Activated CD4-positive, alpha-beta T cell treated with anti-CD3 and anti-CD28 coated beads, Interleukin-2, amount 10 ng/mL, durations not matched to agents 24 days and 14 days (primary cell): ENCODE measurements at regions not wholly inside any gene's neighbourhood (a gene's known extent, or its start where the extent isn't known, plus 50 kb on each side); places are given as distances from the start of the nearest gene placed in this dataset.

Experiments used
- DNase-seq: peaks from one replicate; pipeline ENCODE4 v3.0.0; 2022
- H3K27ac Mint-ChIP-seq: one replicate; pipeline ENCODE4 v1.8.0; 2022; ENCODE audit warnings: mild to moderate bottlenecking, mixed read lengths
- H3K27me3 Mint-ChIP-seq: one replicate; pipeline ENCODE4 v1.8.0; 2022; ENCODE audit warnings: mixed read lengths
- H3K36me3 Mint-ChIP-seq: one replicate; pipeline ENCODE4 v1.8.0; 2022; ENCODE audit warnings: low read depth, mild to moderate bottlenecking, mixed read lengths
- H3K4me1 Mint-ChIP-seq: one replicate; pipeline ENCODE4 v1.8.0; 2021; ENCODE audit warnings: mixed read lengths
- H3K4me3 Mint-ChIP-seq: one replicate; pipeline ENCODE4 v1.8.0; 2022; ENCODE audit warnings: mild to moderate bottlenecking, moderate library complexity, mixed read lengths
- H3K9me3 Mint-ChIP-seq: one replicate; pipeline ENCODE4 v1.8.0; 2021; ENCODE audit warnings: mixed read lengths
- intact Hi-C: fragments of 100-400 bp; cut with micrococcal nuclease; formaldehyde crosslinking; loops from one replicate; pipeline ENCODE4 v1.15.1; 2023

DNA sequence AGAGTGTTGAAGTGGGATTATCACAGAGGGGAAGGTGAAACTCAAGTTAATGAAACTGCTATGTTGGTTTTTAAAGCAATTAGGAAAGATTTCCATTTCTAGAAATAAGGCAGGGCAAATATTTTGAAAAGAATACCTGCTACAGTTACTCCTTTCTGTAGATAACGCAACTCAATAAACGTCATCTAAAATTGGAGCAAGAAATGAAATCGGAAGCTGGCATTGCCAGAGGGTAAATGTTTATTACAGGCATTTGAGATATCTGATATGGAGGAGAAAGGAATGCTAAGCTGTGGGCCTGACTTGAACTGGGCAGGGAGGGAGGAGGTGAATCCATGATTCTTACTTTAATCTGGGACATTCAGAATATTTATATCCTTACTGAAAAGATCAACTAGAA, 217.0 kb upstream of the ADARB2 start:
- no peak overlapping the region for H3K27ac Mint-ChIP-seq

GRCh38 chr10:1952126-1953095, 215.1 kb upstream of the ADARB2 start:
- intact Hi-C loops = no loop called here
- DNase-seq = no peak
- H3K4me1 Mint-ChIP-seq = peaks cover 4% of the 10 kb centered on the region
- no peaks in the 10 kb centered on the region for H3K9me3 Mint-ChIP-seq
- no peaks in the 10 kb centered on the region for H3K36me3 Mint-ChIP-seq
- no peak overlapping the region for H3K27ac Mint-ChIP-seq
- no peak overlapping the region for H3K4me3 Mint-ChIP-seq
- H3K27me3 Mint-ChIP-seq = no peaks in the 10 kb centered on the region

More for the DNA sequence above, 217.0 kb upstream of the ADARB2 start:
- H3K4me3 Mint-ChIP-seq = no peak overlapping the region
- H3K9me3 Mint-ChIP-seq = no peaks in the 10 kb centered on the region
- peaks cover 3% of the 10 kb centered on the region for H3K27me3 Mint-ChIP-seq
- H3K4me1 Mint-ChIP-seq = peaks cover 5% of the 10 kb centered on the region
- H3K36me3 Mint-ChIP-seq = no peaks in the 10 kb centered on the region
- DNase-seq = no peak
- intact Hi-C loops = no loop called here

GRCh38 chr10:1950803-1951495, 213.6 kb upstream of the ADARB2 start:
- Mint-ChIP-seq H3K27me3 (peaks cover 1% of the 10 kb centered on the region), H3K9me3 (no peaks in the 10 kb centered on the region), H3K4me3 (no peak overlapping the region), H3K27ac (no peak overlapping the region), H3K36me3 (no peaks in the 10 kb centered on the region), H3K4me1 (peaks cover 2% of the 10 kb centered on the region)
- no peak for DNase-seq
- intact Hi-C loops = no loop called here

GRCh38 chr10:1947464-1948003, 210.2 kb upstream of the ADARB2 start:
- DNase-seq = peak; percentile 51
- H3K27ac Mint-ChIP-seq = no peak overlapping the region
- no peaks in the 10 kb centered on the region for H3K9me3 Mint-ChIP-seq
- intact Hi-C loops = loop anchor here (1.0 kb wide), 1 partner anchor 8 kb away; no protein-coding TSS in a partner anchor
- H3K4me3 Mint-ChIP-seq = no peak overlapping the region
- H3K36me3 Mint-ChIP-seq = no peaks in the 10 kb centered on the region
- peaks cover 1% of the 10 kb centered on the region for H3K27me3 Mint-ChIP-seq
- peaks cover 6% of the 10 kb centered on the region for H3K4me1 Mint-ChIP-seq

DNA sequence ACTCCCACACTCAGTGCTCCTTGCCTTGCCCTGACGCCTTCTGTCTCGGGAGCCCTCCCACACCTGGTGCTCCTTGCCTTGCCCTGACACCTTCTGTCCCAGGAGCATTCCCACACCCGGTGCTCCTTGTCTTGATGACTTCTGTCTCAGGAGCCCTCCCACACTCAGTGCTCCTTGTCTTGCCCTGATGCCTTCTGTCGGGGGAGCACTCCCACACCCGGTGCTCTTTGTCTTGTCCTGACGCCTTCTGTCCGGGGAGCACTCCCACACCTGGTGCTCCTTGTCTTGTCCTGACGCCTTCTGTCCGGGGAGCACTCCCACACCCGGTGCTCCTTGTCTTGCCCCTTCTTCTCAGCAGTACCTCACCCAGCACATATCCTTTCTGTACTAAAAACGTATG, 207.2 kb upstream of the ADARB2 start:
- intact Hi-C loops = no loop called here
- peaks cover 12% of the 10 kb centered on the region for H3K4me1 Mint-ChIP-seq
- no peaks in the 10 kb centered on the region for H3K9me3 Mint-ChIP-seq
- H3K4me3 Mint-ChIP-seq = no peak overlapping the region
- H3K27me3 Mint-ChIP-seq = peaks cover 1% of the 10 kb centered on the region
- no peak overlapping the region for H3K27ac Mint-ChIP-seq
- peaks cover 2% of the 10 kb centered on the region for H3K36me3 Mint-ChIP-seq
- no peak for DNase-seq

- Mint-ChIP-seq H3K9me3 (no peaks in the 10 kb centered on the region), H3K36me3 (peaks cover 5% of the 10 kb centered on the region), H3K27me3 (peaks cover 1% of the 10 kb centered on the region), H3K27ac (no peak overlapping the region), H3K4me1 (peaks cover 25% of the 10 kb centered on the region), H3K4me3 (no peak overlapping the region)
- no peak for DNase-seq
- intact Hi-C loops = no loop called here
These were observed 205.2 kb upstream of the ADARB2 start for GRCh38 chr10:1942478-1942877.

DNA sequence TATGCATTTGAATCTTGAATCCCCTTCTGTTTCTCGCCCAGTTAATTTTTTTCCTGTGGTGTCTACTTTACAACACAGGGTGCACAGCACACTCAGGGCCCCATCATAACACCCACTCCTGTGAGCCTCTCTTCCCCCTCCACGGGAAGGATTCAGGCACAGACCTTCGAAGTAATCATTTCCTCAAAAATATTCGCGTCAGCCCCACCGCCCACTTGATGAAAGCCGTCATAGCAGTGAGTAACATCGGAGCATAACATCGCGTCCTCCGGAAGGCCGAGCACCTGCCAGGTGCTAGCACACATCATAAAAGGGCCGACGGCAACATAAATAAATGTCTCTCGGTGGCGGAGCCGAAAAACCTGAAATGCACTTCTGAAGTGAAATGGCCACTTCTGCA, 201.7 kb upstream of the ADARB2 start:
- H3K4me1 Mint-ChIP-seq = peaks cover 25% of the 10 kb centered on the region
- peak overlapping the region; percentile 96 for H3K27ac Mint-ChIP-seq
- peak overlapping the region; percentile 72 for H3K4me3 Mint-ChIP-seq
- H3K27me3 Mint-ChIP-seq = no peaks in the 10 kb centered on the region
- no peaks in the 10 kb centered on the region for H3K9me3 Mint-ChIP-seq
- peak; percentile 83 for DNase-seq
- peaks cover 6% of the 10 kb centered on the region for H3K36me3 Mint-ChIP-seq
- intact Hi-C loops = loop anchor here (1.0 kb wide), 2 partner anchors 8 to 19 kb away; no protein-coding TSS in a partner anchor

- peak; percentile 86 for DNase-seq
- intact Hi-C loops = no loop called here
- H3K27me3 Mint-ChIP-seq = no peaks in the 10 kb centered on the region
- peak overlapping the region; percentile 72 for H3K4me3 Mint-ChIP-seq
- peaks cover 6% of the 10 kb centered on the region for H3K36me3 Mint-ChIP-seq
- H3K9me3 Mint-ChIP-seq = no peaks in the 10 kb centered on the region
- H3K27ac Mint-ChIP-seq = peak overlapping the region; percentile 96
- H3K4me1 Mint-ChIP-seq = peaks cover 25% of the 10 kb centered on the region
These were observed 201.0 kb upstream of the ADARB2 start for GRCh38 chr10:1938317-1938716.

DNA sequence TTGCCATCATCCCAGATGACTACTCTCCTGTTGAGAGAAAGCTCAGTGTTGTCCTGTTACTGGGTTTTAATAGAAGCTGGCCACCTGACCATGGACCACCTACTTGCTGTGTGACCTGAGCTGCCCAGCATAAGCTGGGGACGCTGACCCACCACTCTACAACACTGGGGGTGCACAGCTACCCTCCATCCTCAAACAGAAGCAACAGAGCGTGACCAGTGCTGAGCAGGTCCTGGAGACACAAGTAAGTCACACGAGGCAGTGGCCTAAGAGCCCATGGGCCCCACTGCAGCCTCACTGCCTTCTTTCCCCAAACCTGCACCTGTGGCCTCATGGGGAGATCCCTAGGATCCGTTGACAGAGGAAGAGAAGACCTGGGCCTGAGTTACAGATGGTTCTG, 198.6 kb upstream of the ADARB2 start:
- Mint-ChIP-seq H3K27me3 (no peaks in the 10 kb centered on the region), H3K9me3 (no peaks in the 10 kb centered on the region), H3K36me3 (peaks cover 6% of the 10 kb centered on the region), H3K4me1 (peaks cover 30% of the 10 kb centered on the region), H3K4me3 (no peak overlapping the region), H3K27ac (no peak overlapping the region)
- intact Hi-C loops = no loop called here
- DNase-seq = peak; percentile 41

DNA sequence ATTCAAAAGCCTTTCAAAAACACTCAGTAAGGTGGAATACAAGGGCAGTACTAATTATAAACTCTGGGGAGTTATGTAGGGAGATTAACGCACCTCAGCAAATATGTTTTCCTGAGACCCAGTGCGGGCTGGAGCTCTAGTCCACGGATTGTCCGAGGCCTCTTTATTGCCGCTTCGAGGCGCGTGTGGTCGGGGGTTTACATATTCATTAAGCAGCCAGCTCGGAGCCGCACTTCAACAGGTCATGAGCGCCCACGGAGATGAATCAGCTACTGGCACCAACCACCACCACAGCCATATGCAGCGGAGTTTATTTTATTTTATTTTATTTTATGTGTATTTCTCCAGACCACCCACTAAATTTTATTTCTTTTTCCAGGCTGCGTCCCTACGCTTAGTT, 195.9 kb upstream of the ADARB2 start:
- H3K9me3 Mint-ChIP-seq = no peaks in the 10 kb centered on the region
- peaks cover 16% of the 10 kb centered on the region for H3K4me1 Mint-ChIP-seq
- H3K4me3 Mint-ChIP-seq = peak overlapping the region; percentile 41
- H3K36me3 Mint-ChIP-seq = peaks cover 2% of the 10 kb centered on the region
- no peak overlapping the region for H3K27ac Mint-ChIP-seq
- no peak for DNase-seq
- intact Hi-C loops = no loop called here
- no peaks in the 10 kb centered on the region for H3K27me3 Mint-ChIP-seq

DNA sequence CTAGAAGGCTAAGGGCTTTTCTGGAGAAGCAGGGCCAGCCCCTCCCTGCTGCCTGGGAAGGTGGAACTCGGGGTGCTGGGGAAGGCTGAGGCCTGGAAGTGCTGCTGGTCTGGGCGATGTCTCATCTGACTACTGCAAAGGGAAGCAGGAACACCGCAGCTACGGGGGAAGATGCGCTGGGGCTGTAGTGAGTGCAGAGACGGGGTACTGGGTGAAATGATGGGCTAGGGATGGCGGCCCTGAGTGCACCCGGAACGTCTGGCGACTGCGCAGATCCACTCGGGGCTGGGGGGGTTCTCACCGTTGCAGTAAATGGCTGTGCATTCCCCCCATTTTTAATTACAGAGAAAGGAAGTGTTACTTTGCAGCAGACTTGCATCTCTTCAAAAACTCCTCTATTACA, 195.4 kb upstream of the ADARB2 start:
- Mint-ChIP-seq H3K4me3 (peak overlapping the region; percentile 41), H3K36me3 (peaks cover 2% of the 10 kb centered on the region), H3K9me3 (no peaks in the 10 kb centered on the region), H3K4me1 (peaks cover 15% of the 10 kb centered on the region), H3K27ac (no peak overlapping the region), H3K27me3 (peaks cover 1% of the 10 kb centered on the region)
- DNase-seq = no peak
- intact Hi-C loops = no loop called here

DNA sequence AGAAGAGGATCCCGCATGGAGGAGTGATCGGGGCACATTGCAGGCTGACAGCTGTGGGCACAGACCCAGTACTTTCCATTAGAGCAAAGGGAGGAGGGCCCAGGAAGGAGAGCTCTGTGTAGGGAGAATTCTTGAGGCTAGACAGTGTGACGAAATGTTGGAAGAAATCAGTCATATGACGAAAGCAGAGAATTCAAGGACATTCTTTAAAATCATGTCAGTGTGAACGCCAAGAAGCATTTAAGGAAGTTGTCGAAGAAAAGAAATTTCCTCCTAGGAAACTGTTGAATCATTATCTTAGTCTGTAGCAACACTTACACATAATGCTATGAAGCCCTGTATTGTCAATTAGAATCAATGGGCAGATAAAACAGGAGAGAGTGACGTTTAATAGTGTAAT, 191.3 kb upstream of the ADARB2 start:
- intact Hi-C loops = no loop called here
- Mint-ChIP-seq H3K4me3 (no peak overlapping the region), H3K4me1 (peaks cover 14% of the 10 kb centered on the region)

GRCh38 chr10:1923998-1924397, 186.7 kb upstream of the ADARB2 start:
- H3K27me3 Mint-ChIP-seq = peaks cover 6% of the 10 kb centered on the region
- H3K4me1 Mint-ChIP-seq = peaks cover 5% of the 10 kb centered on the region
- DNase-seq = no peak
- no peaks in the 10 kb centered on the region for H3K9me3 Mint-ChIP-seq
- no peaks in the 10 kb centered on the region for H3K36me3 Mint-ChIP-seq
- H3K27ac Mint-ChIP-seq = no peak overlapping the region
- intact Hi-C loops = no loop called here
- no peak overlapping the region for H3K4me3 Mint-ChIP-seq

More for the DNA sequence above, 191.3 kb upstream of the ADARB2 start:
- no peak for DNase-seq
- peaks cover 1% of the 10 kb centered on the region for H3K27me3 Mint-ChIP-seq
- no peaks in the 10 kb centered on the region for H3K9me3 Mint-ChIP-seq
- H3K36me3 Mint-ChIP-seq = no peaks in the 10 kb centered on the region
- H3K27ac Mint-ChIP-seq = no peak overlapping the region

DNA sequence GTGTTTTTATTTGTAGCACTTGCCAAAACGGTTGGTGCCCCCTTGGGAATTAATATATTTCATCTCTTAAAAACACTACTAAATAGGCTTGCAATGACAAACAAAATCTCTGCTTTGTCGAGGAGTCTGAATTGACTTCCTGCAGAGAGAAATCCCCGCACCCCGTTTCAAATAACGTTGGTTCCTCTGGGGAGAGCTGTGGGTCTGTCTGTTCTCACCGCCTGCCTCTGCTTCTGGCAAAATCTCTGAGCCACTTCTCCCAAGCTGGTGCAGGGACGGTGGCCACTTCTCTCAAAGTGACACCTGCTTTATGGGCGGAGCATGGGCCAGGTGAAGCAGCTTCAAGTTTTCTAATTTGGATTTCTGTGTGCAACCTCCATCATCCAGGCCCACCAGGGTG, 186.3 kb upstream of the ADARB2 start:
- no peaks in the 10 kb centered on the region for H3K36me3 Mint-ChIP-seq
- H3K9me3 Mint-ChIP-seq = no peaks in the 10 kb centered on the region
- peaks cover 6% of the 10 kb centered on the region for H3K27me3 Mint-ChIP-seq

More for the DNA sequence above, 186.3 kb upstream of the ADARB2 start:
- no peak overlapping the region for H3K27ac Mint-ChIP-seq
- intact Hi-C loops = no loop called here
- DNase-seq = peak; percentile 48
- H3K4me3 Mint-ChIP-seq = no peak overlapping the region
- H3K4me1 Mint-ChIP-seq = peaks cover 5% of the 10 kb centered on the region
